CD4-positive, alpha-beta T cell (primary cell): ENCODE measurements at regions not wholly inside any gene's neighbourhood (a gene's known extent, or its start where the extent isn't known, plus 50 kb on each side); places are given as distances from the start of the nearest gene placed in this dataset.

Experiments
- ATAC-seq: fragments of 200-7000 bp; cut with Tn5 transposase; one replicate; pipeline ENCODE4 v1.10.0; 2022; ENCODE audit warnings: mild to moderate bottlenecking; ENCODE audit not compliant: poor library complexity
- CTCF ChIA-PET: fragments of 350-600 bp; sonication (Branson Sonifier 250); formaldehyde crosslinking; loops from one replicate; lab custom pipeline; 2021; ENCODE audit warnings: antibody characterized with exemption, inconsistent platforms; lab: Charles Lee
- POLR2A ChIA-PET: fragments of 350-600 bp; sonication (Branson Sonifier 250); formaldehyde crosslinking; loops from one replicate; lab custom pipeline; 2021; ENCODE audit warnings: antibody characterized with exemption, inconsistent platforms; lab: Charles Lee
- DNase-seq, 14 experiments: peaks; one replicate each; pipeline ENCODE4 v3.0.0-alpha.2; 2013 to 2020; ENCODE audit warnings: mixed read lengths in 2 of 14
- H3K27ac ChIP-seq, 2 donors: one replicate each; pipeline versions ENCODE4 v1.5.1 to v1.7.0; 2013; ENCODE audit warnings: low read length in 2 of 2, low read depth in 1 of 2, mild to moderate bottlenecking in 1 of 2
- H3K27me3 ChIP-seq, 2 experiments: 1 replicate in 1 of 2; 2 replicates in 1 of 2; pipeline versions ENCODE4 v1.6.1 to v1.7.0; 2013; ENCODE audit warnings: low read length in 2 of 2, control low read depth in 1 of 2, mild to moderate bottlenecking in 1 of 2, moderate library complexity in 1 of 2; ENCODE audit not compliant: insufficient read depth in 2 of 2, control insufficient read depth in 1 of 2
- H3K36me3 ChIP-seq: one replicate; pipeline ENCODE4 v1.6.1; 2013; ENCODE audit warnings: low read length, control low read depth; ENCODE audit not compliant: insufficient read depth
- H3K4me1 ChIP-seq: one replicate; pipeline ENCODE4 v1.6.1; 2013; ENCODE audit warnings: low read length, control low read depth; ENCODE audit not compliant: insufficient read depth
- H3K4me3 ChIP-seq: one replicate; pipeline ENCODE4 v1.5.1; 2013; ENCODE audit warnings: mild to moderate bottlenecking, low read length, moderate library complexity
- H3K9me3 ChIP-seq, 2 experiments: 1 replicate in 1 of 2; 2 replicates in 1 of 2; pipeline versions ENCODE4 v1.6.1 to v1.7.0; 2013; ENCODE audit warnings: low read length in 2 of 2, mild to moderate bottlenecking in 2 of 2, control low read depth in 1 of 2, moderate library complexity in 1 of 2; ENCODE audit not compliant: control insufficient read depth in 1 of 2, insufficient read depth in 1 of 2
- H3K27ac Mint-ChIP-seq: one replicate; pipeline ENCODE4 v1.8.0; 2020; ENCODE audit warnings: mixed read lengths
- H3K27me3 Mint-ChIP-seq: one replicate; pipeline ENCODE4 v1.8.0; 2021; ENCODE audit warnings: mixed read lengths
- H3K36me3 Mint-ChIP-seq: one replicate; pipeline ENCODE4 v1.8.0; 2021; ENCODE audit warnings: low read depth, mixed read lengths
- H3K4me1 Mint-ChIP-seq: one replicate; pipeline ENCODE4 v1.8.0; 2021; ENCODE audit warnings: low read depth, mixed read lengths
- H3K4me3 Mint-ChIP-seq: one replicate; pipeline ENCODE4 v1.8.0; 2020; ENCODE audit warnings: mild to moderate bottlenecking, mixed read lengths
- H3K9me3 Mint-ChIP-seq: one replicate; pipeline ENCODE4 v1.8.0; 2020; ENCODE audit warnings: mixed read lengths
- intact Hi-C, 2 experiments: fragments of 100-400 bp; cut with DNase I in 1 of 2; cut with micrococcal nuclease in 1 of 2; formaldehyde crosslinking; loops; one replicate each; pipeline versions ENCODE4 v1.15.1 to v1.9.0; 2023 to 2025; cut with DNase I, micrococcal nuclease
- TF ChIP-seq, protein P1 (sequence below): fragments of 200-600 bp; IDR thresholded peaks from one replicate; pipeline ENCODE4 v1.8.0; 2022; ENCODE audit warnings: antibody characterized with exemption, mild to moderate bottlenecking

DNA sequence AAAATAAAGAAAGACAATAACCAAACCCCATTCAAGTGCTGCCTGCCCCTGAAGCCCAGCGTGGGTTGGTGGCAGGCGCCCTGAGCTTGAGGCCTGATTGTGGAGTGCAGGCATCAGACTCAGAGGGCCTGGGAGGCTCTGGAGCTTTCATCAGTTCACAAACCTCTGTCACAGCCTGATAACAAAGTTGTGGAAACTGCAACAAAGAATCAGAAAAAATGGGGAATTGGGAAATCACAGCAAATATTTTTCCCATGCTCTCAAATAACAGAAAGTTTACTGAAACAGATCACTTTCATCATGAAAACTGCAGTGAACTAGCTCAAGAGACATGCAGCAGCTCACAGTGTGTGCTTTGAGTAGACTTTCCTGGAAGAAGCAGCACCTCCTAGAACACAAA lies 793.6 kb downstream of the UQCRFS1 start:
- Histone ChIP-seq H3K27ac (no peak overlapping the region), H3K4me1 (no peaks in the 10 kb centered on the region), H3K4me3 (no peak overlapping the region), H3K36me3 (no peaks in the 10 kb centered on the region), H3K9me3 (peaks cover 0 to 28% of the 10 kb centered on the region in 2 experiments), H3K27me3 (peaks cover 0 to 2% of the 10 kb centered on the region in 2 experiments)
- H3K27me3 Mint-ChIP-seq: no peaks in the 10 kb centered on the region
- ATAC-seq (no peak), DNase-seq (no peak)
- no peaks in the 10 kb centered on the region for H3K4me1 Mint-ChIP-seq
- H3K36me3 Mint-ChIP-seq: no peaks in the 10 kb centered on the region
- no peak overlapping the region for H3K27ac Mint-ChIP-seq
- TF ChIP-seq, protein P1, sequence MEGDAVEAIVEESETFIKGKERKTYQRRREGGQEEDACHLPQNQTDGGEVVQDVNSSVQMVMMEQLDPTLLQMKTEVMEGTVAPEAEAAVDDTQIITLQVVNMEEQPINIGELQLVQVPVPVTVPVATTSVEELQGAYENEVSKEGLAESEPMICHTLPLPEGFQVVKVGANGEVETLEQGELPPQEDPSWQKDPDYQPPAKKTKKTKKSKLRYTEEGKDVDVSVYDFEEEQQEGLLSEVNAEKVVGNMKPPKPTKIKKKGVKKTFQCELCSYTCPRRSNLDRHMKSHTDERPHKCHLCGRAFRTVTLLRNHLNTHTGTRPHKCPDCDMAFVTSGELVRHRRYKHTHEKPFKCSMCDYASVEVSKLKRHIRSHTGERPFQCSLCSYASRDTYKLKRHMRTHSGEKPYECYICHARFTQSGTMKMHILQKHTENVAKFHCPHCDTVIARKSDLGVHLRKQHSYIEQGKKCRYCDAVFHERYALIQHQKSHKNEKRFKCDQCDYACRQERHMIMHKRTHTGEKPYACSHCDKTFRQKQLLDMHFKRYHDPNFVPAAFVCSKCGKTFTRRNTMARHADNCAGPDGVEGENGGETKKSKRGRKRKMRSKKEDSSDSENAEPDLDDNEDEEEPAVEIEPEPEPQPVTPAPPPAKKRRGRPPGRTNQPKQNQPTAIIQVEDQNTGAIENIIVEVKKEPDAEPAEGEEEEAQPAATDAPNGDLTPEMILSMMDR: no peak
- intact Hi-C loops: no loop called here
- ChIA-PET POLR2A (no interaction called here), CTCF (no interaction called here)
- no peak overlapping the region for H3K4me3 Mint-ChIP-seq
- H3K9me3 Mint-ChIP-seq: no peaks in the 10 kb centered on the region

DNA sequence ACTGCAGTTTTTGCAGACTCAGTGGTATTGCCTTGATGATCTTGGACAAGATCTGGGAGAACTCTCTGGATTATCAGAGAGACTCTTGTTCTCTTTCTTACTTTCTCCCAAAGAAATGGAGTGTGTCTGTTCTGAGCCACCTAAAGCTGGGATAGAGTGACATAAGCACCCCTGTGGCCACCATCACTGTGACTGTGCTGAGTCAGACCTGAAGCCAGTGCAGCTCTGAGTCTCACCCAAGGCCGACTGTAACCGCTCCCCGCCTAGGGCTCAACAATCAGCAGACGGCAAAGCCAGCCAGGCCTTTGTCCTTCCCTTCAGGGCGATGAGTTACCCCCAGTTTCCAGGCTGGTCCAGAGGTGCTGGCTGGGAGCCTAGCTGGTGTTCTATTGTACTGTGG lies 795.6 kb downstream of the UQCRFS1 start:
- Mint-ChIP-seq H3K27me3 (no peaks in the 10 kb centered on the region), H3K36me3 (no peaks in the 10 kb centered on the region), H3K4me3 (no peak overlapping the region), H3K4me1 (no peaks in the 10 kb centered on the region), H3K9me3 (no peaks in the 10 kb centered on the region), H3K27ac (no peak overlapping the region)
- ATAC-seq (no peak), DNase-seq (no peak)
- H3K27me3 ChIP-seq: peaks cover 0 to 2% of the 10 kb centered on the region in 2 experiments
- no peak overlapping the region for H3K4me3 ChIP-seq
- POLR2A ChIA-PET: no interaction called here
- no peak overlapping the region for H3K27ac ChIP-seq
- intact Hi-C loops: no loop called here
- H3K36me3 ChIP-seq: no peaks in the 10 kb centered on the region
- TF ChIP-seq, protein P1: no peak
- peaks cover 0 to 28% of the 10 kb centered on the region in 2 experiments for H3K9me3 ChIP-seq
- H3K4me1 ChIP-seq: no peaks in the 10 kb centered on the region
- CTCF ChIA-PET: no interaction called here

DNA sequence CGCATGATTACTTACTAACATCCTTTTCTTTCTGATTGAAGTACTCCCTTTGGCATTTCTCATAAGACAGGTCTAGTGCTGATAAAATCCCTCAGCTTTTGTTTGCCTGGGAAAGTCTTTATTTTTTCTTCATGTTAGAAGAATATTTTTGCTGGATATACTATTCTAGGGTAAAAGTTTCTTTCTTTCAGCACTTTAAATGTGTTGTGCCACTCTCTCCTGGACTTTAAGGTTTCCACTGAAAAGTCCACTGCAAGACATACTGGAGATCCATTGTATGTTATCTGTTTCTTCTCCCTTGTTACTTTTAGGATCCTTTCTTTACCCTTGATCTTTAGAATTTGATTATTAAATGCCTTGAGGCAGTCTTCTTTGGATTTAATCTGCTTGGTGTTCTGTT lies 796.7 kb downstream of the UQCRFS1 start:
- no peak overlapping the region for H3K27ac ChIP-seq
- no peak overlapping the region for H3K27ac Mint-ChIP-seq
- H3K4me3 Mint-ChIP-seq: no peak overlapping the region
- no peaks in the 10 kb centered on the region for H3K36me3 Mint-ChIP-seq
- H3K36me3 ChIP-seq: no peaks in the 10 kb centered on the region
- H3K4me1 Mint-ChIP-seq: no peaks in the 10 kb centered on the region
- H3K9me3 Mint-ChIP-seq: no peaks in the 10 kb centered on the region
- peaks cover 0 to 28% of the 10 kb centered on the region in 2 experiments for H3K9me3 ChIP-seq
- H3K4me3 ChIP-seq: no peak overlapping the region
- ATAC-seq: no peak
- TF ChIP-seq, protein P1: no peak
- H3K27me3 ChIP-seq: peaks cover 0 to under 1% of the 10 kb centered on the region in 2 experiments
- ChIA-PET POLR2A (no interaction called here), CTCF (no interaction called here)
- intact Hi-C loops: no loop called here
- H3K4me1 ChIP-seq: no peaks in the 10 kb centered on the region
- no peaks in the 10 kb centered on the region for H3K27me3 Mint-ChIP-seq
- DNase-seq: no peak
